ENCODE measurements at regions not wholly inside any gene's neighbourhood (a gene's known extent, or its start where the extent isn't known, plus 50 kb on each side); places are given as distances from the start of the nearest gene placed in this dataset.

- DNase-seq (ENCODE audit: low read depth, low spot score), result no peak
- in situ Hi-C loops (cut with HindIII; ENCODE audit: low pct_unique_long_range_greater_than_20kb, low sequenced_read_pairs), result no loop called here
Observed at GRCh38 chr1:68551459-68551858, 54.6 kb upstream of the DEPDC1 start.

GRCh38 chr1:68558321-68559026 is 61.6 kb upstream of the DEPDC1 start:
- DNase-seq (ENCODE audit: low read depth, low spot score), result no peak
- in situ Hi-C loops (cut with HindIII; ENCODE audit: low pct_unique_long_range_greater_than_20kb, low sequenced_read_pairs), result no loop called here

GRCh38 chr1:68565923-68566322 is 69.0 kb upstream of the DEPDC1 start:
- no peak for DNase-seq (ENCODE audit: low read depth, low spot score)
- in situ Hi-C loops (cut with HindIII; ENCODE audit: low pct_unique_long_range_greater_than_20kb, low sequenced_read_pairs), result no loop called here

- in situ Hi-C loops (cut with HindIII; ENCODE audit: low pct_unique_long_range_greater_than_20kb, low sequenced_read_pairs), result no loop called here
- DNase-seq (ENCODE audit: low read depth, low spot score), result no peak
Observed at GRCh38 chr1:68570871-68571270, 74.0 kb upstream of the DEPDC1 start.

- no peak for DNase-seq (ENCODE audit: low read depth, low spot score)
- in situ Hi-C loops (cut with HindIII; ENCODE audit: low pct_unique_long_range_greater_than_20kb, low sequenced_read_pairs), result no loop called here
Observed at GRCh38 chr1:68571454-68572235, 74.8 kb upstream of the DEPDC1 start.

- in situ Hi-C loops (cut with HindIII; ENCODE audit: low pct_unique_long_range_greater_than_20kb, low sequenced_read_pairs), result no loop called here
- DNase-seq (ENCODE audit: low read depth, low spot score), result no peak
Observed at GRCh38 chr1:68585351-68585750, 88.5 kb upstream of the DEPDC1 start.

- in situ Hi-C loops (cut with HindIII; ENCODE audit: low pct_unique_long_range_greater_than_20kb, low sequenced_read_pairs), result no loop called here
- DNase-seq (ENCODE audit: low read depth, low spot score), result no peak
Observed at GRCh38 chr1:68586766-68587165, 89.9 kb upstream of the DEPDC1 start.

GRCh38 chr1:68588304-68588703 is 91.4 kb upstream of the DEPDC1 start:
- in situ Hi-C loops (cut with HindIII; ENCODE audit: low pct_unique_long_range_greater_than_20kb, low sequenced_read_pairs), result no loop called here
- no peak for DNase-seq (ENCODE audit: low read depth, low spot score)

GRCh38 chr1:68590473-68590872 is 93.6 kb upstream of the DEPDC1 start:
- in situ Hi-C loops (cut with HindIII; ENCODE audit: low pct_unique_long_range_greater_than_20kb, low sequenced_read_pairs), result no loop called here
- peak; percentile 3 for DNase-seq (ENCODE audit: low read depth, low spot score)

- DNase-seq (ENCODE audit: low read depth, low spot score), result no peak
- in situ Hi-C loops (cut with HindIII; ENCODE audit: low pct_unique_long_range_greater_than_20kb, low sequenced_read_pairs), result no loop called here
Observed at GRCh38 chr1:68594851-68595250, 98.0 kb upstream of the DEPDC1 start.

GRCh38 chr1:68600049-68600661 is 103.3 kb upstream of the DEPDC1 start:
- DNase-seq (ENCODE audit: low read depth, low spot score), result peak; percentile 33
- in situ Hi-C loops (cut with HindIII; ENCODE audit: low pct_unique_long_range_greater_than_20kb, low sequenced_read_pairs), result no loop called here

- in situ Hi-C loops (cut with HindIII; ENCODE audit: low pct_unique_long_range_greater_than_20kb, low sequenced_read_pairs), result no loop called here
- no peak for DNase-seq (ENCODE audit: low read depth, low spot score)
Observed at GRCh38 chr1:68608289-68608688, 111.4 kb upstream of the DEPDC1 start.

- in situ Hi-C loops (cut with HindIII; ENCODE audit: low pct_unique_long_range_greater_than_20kb, low sequenced_read_pairs), result no loop called here
- DNase-seq (ENCODE audit: low read depth, low spot score), result no peak
Observed at GRCh38 chr1:68615312-68615711, 118.4 kb upstream of the DEPDC1 start.

- no peak for DNase-seq (ENCODE audit: low read depth, low spot score)
- in situ Hi-C loops (cut with HindIII; ENCODE audit: low pct_unique_long_range_greater_than_20kb, low sequenced_read_pairs), result no loop called here
Observed at GRCh38 chr1:68617942-68618341, 121.1 kb upstream of the DEPDC1 start.

GRCh38 chr1:68620571-68620970 is 123.7 kb upstream of the DEPDC1 start:
- DNase-seq (ENCODE audit: low read depth, low spot score), result no peak
- in situ Hi-C loops (cut with HindIII; ENCODE audit: low pct_unique_long_range_greater_than_20kb, low sequenced_read_pairs), result no loop called here

GRCh38 chr1:68623700-68624099 is 126.8 kb upstream of the DEPDC1 start:
- in situ Hi-C loops (cut with HindIII; ENCODE audit: low pct_unique_long_range_greater_than_20kb, low sequenced_read_pairs), result no loop called here
- DNase-seq (ENCODE audit: low read depth, low spot score), result no peak

GRCh38 chr1:68624233-68624632 is 127.4 kb upstream of the DEPDC1 start:
- DNase-seq (ENCODE audit: low read depth, low spot score), result no peak
- in situ Hi-C loops (cut with HindIII; ENCODE audit: low pct_unique_long_range_greater_than_20kb, low sequenced_read_pairs), result no loop called here

GRCh38 chr1:68625624-68626023 is 128.7 kb upstream of the DEPDC1 start:
- in situ Hi-C loops (cut with HindIII; ENCODE audit: low pct_unique_long_range_greater_than_20kb, low sequenced_read_pairs), result no loop called here
- DNase-seq (ENCODE audit: low read depth, low spot score), result no peak
